Panc1 (cell line): ENCODE measurements at regions not wholly inside any gene's neighbourhood (a gene's known extent, or its start where the extent isn't known, plus 50 kb on each side); places are given as distances from the start of the nearest gene placed in this dataset.

Source experiments
- ATAC-seq: fragments of 200-7000 bp; cut with Tn5 transposase; 2 replicates; pipeline ENCODE4 v1.9.1; 2020; ENCODE audit warnings: mild to moderate bottlenecking, moderate library complexity
- BruUV-seq: library from RNA; stranded (reverse); fragments of 400-500 nt; replicated peaks from 2 replicates; lab custom pipeline; 2021; lab: Mats Ljungman, UMichigan
- CTCF ChIA-PET: fragments of 300-600 bp; sonication (Branson Sonifier 250); formaldehyde crosslinking; loops from one replicate; lab custom pipeline; 2022; ENCODE audit warnings: antibody characterized with exemption; lab: Charles Lee
- POLR2A ChIA-PET: fragments of 300-600 bp; sonication (Branson Sonifier 250); formaldehyde crosslinking; loops from one replicate; lab custom pipeline; 2022; ENCODE audit warnings: antibody characterized with exemption; lab: Charles Lee
- DNase-seq: peaks from one replicate; pipeline ENCODE4 v3.0.0-alpha.2; 2010; ENCODE audit warnings: low read depth, low spot score
- H3K27ac ChIP-seq: 2 replicates; pipeline ENCODE4 v1.5.1; 2011; ENCODE audit warnings: mild to moderate bottlenecking, low read length, inconsistent platforms
- H3K27me3 ChIP-seq: fragments of 200-500 bp; sonication (Bioruptor generic); 2 replicates; pipeline ENCODE4 v1.6.0; 2014; ENCODE audit warnings: low read length, inconsistent platforms; ENCODE audit not compliant: control insufficient read depth, insufficient read depth
- H3K36me3 ChIP-seq: fragments of 200-500 bp; sonication (Bioruptor generic); 2 replicates; pipeline ENCODE4 v1.5.1; 2014; ENCODE audit warnings: inconsistent platforms, mild to moderate bottlenecking, low read length, moderate library complexity; ENCODE audit not compliant: control insufficient read depth, insufficient read depth
- H3K4me1 ChIP-seq: 2 replicates; pipeline ENCODE4 v1.5.1; 2011; ENCODE audit warnings: inconsistent platforms, mild to moderate bottlenecking, low read length, moderate library complexity; ENCODE audit not compliant: control insufficient read depth, insufficient read depth
- H3K4me3 ChIP-seq, 2 experiments: 2 replicates each; pipeline ENCODE4 v1.5.1; 2011 to 2012; ENCODE audit warnings: low read depth in 2 of 2, low read length in 2 of 2, mild to moderate bottlenecking in 2 of 2, inconsistent platforms in 1 of 2, moderate library complexity in 1 of 2
- H3K9me3 ChIP-seq: fragments of 200-500 bp; sonication (Bioruptor generic); 2 replicates; pipeline ENCODE4 v1.5.1; 2014; ENCODE audit warnings: low read depth, mild to moderate bottlenecking, inconsistent platforms, low read length, moderate library complexity; ENCODE audit not compliant: control insufficient read depth, insufficient read depth
- CTCF ChIP-seq: fragments of 450-650 bp; IDR thresholded peaks from 2 replicates; pipeline ENCODE4 v1.5.1; 2017; ENCODE audit warnings: mild to moderate bottlenecking
- POLR2AphosphoS5 ChIP-seq: IDR thresholded peaks from 2 replicates; pipeline ENCODE4 v1.6.1; 2012; ENCODE audit warnings: mild to moderate bottlenecking, low read depth, low read length, moderate library complexity
- REST ChIP-seq, 2 experiments: IDR thresholded peaks; 2 replicates each; pipeline ENCODE4 v1.6.1; 2011 to 2012; ENCODE audit warnings: low read depth in 2 of 2, control low read depth in 1 of 2, low read length in 1 of 2, mild to moderate bottlenecking in 1 of 2, moderate library complexity in 1 of 2; ENCODE audit not compliant: insufficient read depth in 1 of 2
- SIN3A ChIP-seq: IDR thresholded peaks from 2 replicates; pipeline ENCODE4 v1.6.1; 2012; ENCODE audit warnings: low read depth, mild to moderate bottlenecking, low read length, moderate library complexity, borderline replicate concordance; ENCODE audit not compliant: insufficient read depth
- TCF7L2 ChIP-seq: IDR thresholded peaks from 2 replicates; pipeline ENCODE4 v1.6.1; 2011; ENCODE audit warnings: mild to moderate bottlenecking, low read depth, low read length, inconsistent platforms
- in situ Hi-C: cut with HindIII; loops from 2 replicates; pipeline ENCODE4 v1.10.0; 2016; ENCODE audit warnings: low sequenced_read_pairs, low pct_unique_long_range_greater_than_20kb
- intact Hi-C: fragments of 100-400 bp; cut with micrococcal nuclease; formaldehyde crosslinking; loops from one replicate; pipeline ENCODE4 v1.10.0; 2022; ENCODE audit not compliant: unreplicated experiment

- Histone ChIP-seq H3K27me3 (no peaks in the 10 kb centered on the region), H3K9me3 (peaks cover 5% of the 10 kb centered on the region; the same call in 1 of the 2 replicates), H3K4me3 (no peak overlapping the region), H3K36me3 (no peaks in the 10 kb centered on the region), H3K4me1 (peaks cover 16% of the 10 kb centered on the region), H3K27ac (peak overlapping the region; percentile 65)
- ChIA-PET CTCF (interaction anchor here (1.0 kb wide), 1 partner anchor 971 kb away, joined by 4 read pairs; no protein-coding TSS in a partner anchor), POLR2A (no interaction called here)
- in situ Hi-C loops, result no loop called here
- TF ChIP-seq REST (IDR thresholded peaks at IDR 0.05; ENCODE audit: insufficient read depth in 1 of 2, low read depth in 2 of 2, low read length in 1 of 2) (peak in 1 of 2 experiments; percentile 52; a peak in 2 of 4 replicates), CTCF (no peak), POLR2AphosphoS5 (peak; percentile 91), TCF7L2 (peak; percentile 99)
- BruUV-seq, result no TSS peak
- DNase-seq (peak; percentile 93), ATAC-seq (peak; percentile 89)
- intact Hi-C loops, result loop anchor here (5.0 kb wide), 1 partner anchor 1025 kb away; no protein-coding TSS in a partner anchor
Observed at GRCh38 chr5:39712316-39713249, 287.8 kb upstream of the DAB2 start.

GRCh38 chr5:39711821-39712220 lies 287.0 kb upstream of the DAB2 start:
- POLR2A ChIA-PET, result no interaction called here
- intact Hi-C loops (loop anchor here (5.0 kb wide), 1 partner anchor 1025 kb away; no protein-coding TSS in a partner anchor), in situ Hi-C loops (no loop called here)
- H3K4me3 ChIP-seq, result no peak overlapping the region
- no TSS peak for BruUV-seq
- no peaks in the 10 kb centered on the region for H3K27me3 ChIP-seq
- CTCF ChIA-PET, result no interaction called here
- H3K27ac ChIP-seq, result peak overlapping the region; percentile 51; the same call in 1 of the 2 replicates
- no peak for DNase-seq
- no peaks in the 10 kb centered on the region for H3K36me3 ChIP-seq
- ATAC-seq, result no peak
- peaks cover 15% of the 10 kb centered on the region for H3K4me1 ChIP-seq
- H3K9me3 ChIP-seq, result peaks cover 5% of the 10 kb centered on the region; the same call in 1 of the 2 replicates
- TF ChIP-seq REST (IDR thresholded peaks at IDR 0.05; ENCODE audit: insufficient read depth in 1 of 2, low read depth in 2 of 2, low read length in 1 of 2) (no peak), TCF7L2 (no peak), SIN3A (no peak), CTCF (no peak), POLR2AphosphoS5 (no peak)
